Nephron (organoid): ENCODE measurements at regions not wholly inside any gene's neighbourhood (a gene's known extent, or its start where the extent isn't known, plus 50 kb on each side); places are given as distances from the start of the nearest gene placed in this dataset.

ENCODE experiments used
- H3K27ac Mint-ChIP-seq, 3 experiments: 2 replicates each; pipeline ENCODE4 v1.8.0; 2020; ENCODE audit warnings: mixed read lengths in 3 of 3, mild to moderate bottlenecking in 2 of 3, moderate library complexity in 1 of 3
- H3K27me3 Mint-ChIP-seq: 2 replicates; pipeline ENCODE4 v1.8.0; 2021; ENCODE audit warnings: low read depth, mild to moderate bottlenecking, moderate library complexity, mixed read lengths
- H3K36me3 Mint-ChIP-seq: 2 replicates; pipeline ENCODE4 v1.8.0; 2020; ENCODE audit warnings: low read depth, mixed read lengths
- H3K4me1 Mint-ChIP-seq: 2 replicates; pipeline ENCODE4 v1.8.0; 2020; ENCODE audit warnings: mixed read lengths
- H3K4me3 Mint-ChIP-seq, 3 experiments: 2 replicates each; pipeline ENCODE4 v1.8.0; 2020; ENCODE audit warnings: mild to moderate bottlenecking in 3 of 3, mixed read lengths in 3 of 3, moderate library complexity in 2 of 3
- H3K9me3 Mint-ChIP-seq: 2 replicates; pipeline ENCODE4 v1.8.0; 2020; ENCODE audit warnings: mixed read lengths
- TF ChIP-seq, protein P1 (sequence below), 3 experiments: fragments of 200-600 bp; sonication (generic); IDR thresholded peaks; one replicate each; pipeline ENCODE4 v1.5.0; 2021; ENCODE audit warnings: antibody characterized with exemption in 3 of 3; ENCODE audit not compliant: unreplicated experiment in 3 of 3

DNA sequence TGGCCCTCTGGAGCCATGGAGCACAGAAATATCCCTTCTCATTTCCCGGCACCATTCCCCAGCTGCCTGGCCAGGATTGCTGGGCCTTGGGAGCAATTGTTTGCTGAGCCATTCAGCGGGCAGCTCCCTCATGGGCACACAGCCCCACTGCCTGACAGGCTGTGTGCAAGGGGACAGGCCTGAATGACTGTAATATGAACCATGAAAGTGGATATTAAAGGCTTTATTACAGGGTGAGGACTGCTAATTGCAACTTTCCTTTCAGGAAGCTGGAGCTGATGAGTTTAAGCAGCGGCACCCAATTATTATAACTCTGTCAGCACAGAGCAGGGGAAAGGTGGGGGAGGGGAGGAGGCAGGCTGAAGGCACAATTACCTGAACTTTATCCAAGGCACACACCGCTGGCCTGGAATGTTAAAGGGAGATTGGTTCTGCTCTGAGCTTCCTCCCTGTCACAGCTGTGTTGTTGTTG, 159.8 kb upstream of the SDK2 start:
- no peak overlapping the region for H3K4me3 Mint-ChIP-seq
- TF ChIP-seq, protein P1, sequence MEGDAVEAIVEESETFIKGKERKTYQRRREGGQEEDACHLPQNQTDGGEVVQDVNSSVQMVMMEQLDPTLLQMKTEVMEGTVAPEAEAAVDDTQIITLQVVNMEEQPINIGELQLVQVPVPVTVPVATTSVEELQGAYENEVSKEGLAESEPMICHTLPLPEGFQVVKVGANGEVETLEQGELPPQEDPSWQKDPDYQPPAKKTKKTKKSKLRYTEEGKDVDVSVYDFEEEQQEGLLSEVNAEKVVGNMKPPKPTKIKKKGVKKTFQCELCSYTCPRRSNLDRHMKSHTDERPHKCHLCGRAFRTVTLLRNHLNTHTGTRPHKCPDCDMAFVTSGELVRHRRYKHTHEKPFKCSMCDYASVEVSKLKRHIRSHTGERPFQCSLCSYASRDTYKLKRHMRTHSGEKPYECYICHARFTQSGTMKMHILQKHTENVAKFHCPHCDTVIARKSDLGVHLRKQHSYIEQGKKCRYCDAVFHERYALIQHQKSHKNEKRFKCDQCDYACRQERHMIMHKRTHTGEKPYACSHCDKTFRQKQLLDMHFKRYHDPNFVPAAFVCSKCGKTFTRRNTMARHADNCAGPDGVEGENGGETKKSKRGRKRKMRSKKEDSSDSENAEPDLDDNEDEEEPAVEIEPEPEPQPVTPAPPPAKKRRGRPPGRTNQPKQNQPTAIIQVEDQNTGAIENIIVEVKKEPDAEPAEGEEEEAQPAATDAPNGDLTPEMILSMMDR (IDR thresholded peaks at IDR 0.05; ENCODE audit: unreplicated experiment in 3 of 3) = no peak
- peaks cover 6% of the 10 kb centered on the region for H3K4me1 Mint-ChIP-seq
- H3K36me3 Mint-ChIP-seq = peaks cover 4% of the 10 kb centered on the region
- no peak overlapping the region for H3K27ac Mint-ChIP-seq
- H3K27me3 Mint-ChIP-seq = peaks cover 40% of the 10 kb centered on the region
- peaks cover 18% of the 10 kb centered on the region for H3K9me3 Mint-ChIP-seq

DNA sequence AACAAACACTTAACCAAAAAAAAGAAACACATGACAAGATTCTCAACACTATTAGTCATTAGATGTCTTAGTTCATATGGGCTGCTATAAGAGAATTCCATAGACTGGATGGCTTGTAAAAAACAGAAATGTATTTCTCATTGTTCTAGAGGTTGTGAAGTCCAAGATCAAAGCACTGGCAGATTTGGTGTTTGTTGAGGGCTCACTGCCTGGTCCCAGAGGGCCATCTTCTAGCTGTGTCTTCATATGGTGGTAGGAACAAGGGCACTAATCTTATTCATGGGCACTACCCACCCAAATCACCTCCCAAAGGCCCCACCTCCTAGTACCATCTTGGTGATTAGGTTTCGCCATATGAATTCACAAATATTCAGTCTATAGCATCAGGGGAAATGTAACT, 162.5 kb upstream of the SDK2 start:
- peaks cover 18% of the 10 kb centered on the region for H3K9me3 Mint-ChIP-seq
- TF ChIP-seq, protein P1 (IDR thresholded peaks at IDR 0.05; ENCODE audit: unreplicated experiment in 3 of 3) = no peak
- H3K27ac Mint-ChIP-seq = no peak overlapping the region
- H3K27me3 Mint-ChIP-seq = peaks cover 21% of the 10 kb centered on the region
- H3K4me3 Mint-ChIP-seq = no peak overlapping the region
- peaks cover 6% of the 10 kb centered on the region for H3K4me1 Mint-ChIP-seq
- peaks cover 4% of the 10 kb centered on the region for H3K36me3 Mint-ChIP-seq

DNA sequence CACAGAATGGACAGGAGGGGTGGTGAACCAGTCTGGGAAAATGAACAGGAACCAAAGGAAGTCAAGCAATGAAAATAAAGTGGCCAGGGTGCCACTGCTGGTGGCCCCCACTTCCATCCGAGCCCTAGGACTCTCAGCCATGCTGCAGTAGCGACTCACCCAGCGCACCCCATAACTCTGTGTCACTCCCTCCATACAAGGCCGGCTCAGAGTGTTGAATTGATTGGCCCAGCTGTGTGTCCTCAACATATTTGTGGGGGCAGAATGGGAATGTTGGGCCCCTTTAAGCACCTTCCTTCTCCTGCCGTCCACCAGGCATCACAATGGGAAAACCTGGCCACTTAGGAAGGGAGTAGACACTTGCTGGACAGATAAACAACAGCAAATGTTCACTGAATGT, 169.0 kb upstream of the SDK2 start:
- TF ChIP-seq, protein P1 (IDR thresholded peaks at IDR 0.05; ENCODE audit: unreplicated experiment in 3 of 3) = no peak
- no peak overlapping the region for H3K27ac Mint-ChIP-seq
- H3K27me3 Mint-ChIP-seq = peaks cover 17% of the 10 kb centered on the region
- H3K4me1 Mint-ChIP-seq = no peaks in the 10 kb centered on the region
- H3K36me3 Mint-ChIP-seq = no peaks in the 10 kb centered on the region
- H3K9me3 Mint-ChIP-seq = peaks cover 2% of the 10 kb centered on the region
- no peak overlapping the region for H3K4me3 Mint-ChIP-seq

DNA sequence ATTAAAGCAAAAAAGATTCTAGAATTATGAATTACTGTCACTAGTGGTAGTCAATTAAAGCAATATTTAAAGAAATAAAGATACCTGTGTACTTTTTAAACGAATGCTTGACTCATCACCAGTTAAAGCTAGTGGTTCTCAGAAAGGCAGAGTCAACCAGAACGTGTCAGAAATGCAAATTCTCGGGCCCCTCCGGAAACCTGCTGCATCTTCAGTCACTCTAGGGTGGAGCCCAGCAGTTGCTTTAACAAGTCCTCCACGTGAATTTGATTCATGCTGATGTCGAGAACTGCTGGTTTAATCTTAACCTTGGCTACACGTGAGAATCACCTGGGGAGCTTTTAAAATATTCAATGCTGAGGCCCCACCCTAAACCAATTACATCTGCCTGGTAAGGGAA, 169.8 kb upstream of the SDK2 start:
- TF ChIP-seq, protein P1 (IDR thresholded peaks at IDR 0.05; ENCODE audit: unreplicated experiment in 3 of 3) = no peak
- H3K4me3 Mint-ChIP-seq = no peak overlapping the region
- H3K27ac Mint-ChIP-seq = no peak overlapping the region
- H3K36me3 Mint-ChIP-seq = no peaks in the 10 kb centered on the region
- H3K27me3 Mint-ChIP-seq = peaks cover 17% of the 10 kb centered on the region
- peaks cover 8% of the 10 kb centered on the region for H3K9me3 Mint-ChIP-seq
- H3K4me1 Mint-ChIP-seq = no peaks in the 10 kb centered on the region

DNA sequence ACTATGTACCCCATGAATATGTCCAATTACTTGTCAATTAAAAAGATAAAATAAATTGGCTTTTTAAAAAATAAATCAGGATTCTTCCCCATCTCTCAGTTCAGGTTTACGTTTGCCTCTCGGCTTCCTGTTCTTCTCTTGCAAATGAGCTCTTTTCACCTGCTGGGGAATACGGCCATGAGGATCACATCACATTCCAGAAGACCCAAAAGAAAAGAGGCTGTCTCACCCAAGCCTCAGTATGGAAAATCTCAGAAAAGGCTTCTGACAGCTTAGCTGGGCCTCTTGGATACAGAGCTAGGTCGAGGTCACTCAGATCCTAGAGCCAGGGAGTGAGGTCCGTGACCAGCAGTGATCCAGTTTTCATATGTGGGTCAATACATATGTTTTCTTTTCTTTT, 171.2 kb upstream of the SDK2 start:
- TF ChIP-seq, protein P1 (IDR thresholded peaks at IDR 0.05; ENCODE audit: unreplicated experiment in 3 of 3) = no peak
- H3K4me3 Mint-ChIP-seq = no peak overlapping the region
- H3K36me3 Mint-ChIP-seq = no peaks in the 10 kb centered on the region
- no peaks in the 10 kb centered on the region for H3K4me1 Mint-ChIP-seq
- H3K9me3 Mint-ChIP-seq = peaks cover 8% of the 10 kb centered on the region
- peaks cover 17% of the 10 kb centered on the region for H3K27me3 Mint-ChIP-seq
- no peak overlapping the region for H3K27ac Mint-ChIP-seq
